HG02759 (cell line): ENCODE measurements at regions not wholly inside any gene's neighbourhood (a gene's known extent, or its start where the extent isn't known, plus 50 kb on each side); places are given as distances from the start of the nearest gene placed in this dataset.

Experiments used
- ATAC-seq: cut with Tn5 transposase; IDR thresholded peaks from one replicate; pipeline ENCODE4 v1.9.1; 2021; ENCODE audit warnings: mild to moderate bottlenecking, moderate library complexity; ENCODE audit not compliant: unreplicated experiment

DNA sequence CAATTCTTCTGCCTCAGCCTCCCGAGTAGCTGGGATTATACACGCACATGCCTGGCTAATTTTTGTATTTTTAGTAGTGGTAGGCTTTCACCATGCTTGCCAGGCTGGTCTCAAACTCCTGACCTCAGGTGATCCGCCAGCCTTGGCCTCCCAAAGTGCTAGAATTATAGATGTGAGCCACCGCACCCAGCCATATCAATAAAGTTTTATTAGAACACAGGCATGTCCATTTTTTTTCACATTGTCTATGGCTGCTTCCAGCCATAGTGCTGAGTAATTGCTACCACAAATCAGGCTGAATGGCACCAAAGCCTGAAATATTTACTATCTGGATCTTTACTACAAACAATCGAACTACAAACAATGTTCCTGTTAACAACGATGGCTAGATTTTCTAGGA lies 114.4 kb upstream of the IRX6 start:
- ATAC-seq, result no peak

DNA sequence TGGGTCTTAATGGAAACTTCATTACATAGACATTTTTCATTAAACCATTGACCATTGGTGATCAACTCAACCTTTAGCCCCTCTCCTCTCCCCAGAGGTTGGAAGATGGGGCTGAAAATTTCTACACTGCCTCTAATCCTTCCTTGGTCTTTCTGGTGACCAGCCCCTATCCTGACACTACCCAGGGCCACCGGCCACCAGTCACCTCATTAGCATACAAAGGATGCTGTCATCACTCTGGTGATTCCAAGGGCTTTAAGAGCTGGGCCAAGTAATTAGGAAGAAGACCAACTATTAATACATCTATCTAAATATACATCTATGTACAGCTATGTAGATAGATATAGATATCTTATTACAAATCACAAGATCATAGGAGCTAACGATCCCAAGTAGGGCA lies 111.2 kb upstream of the IRX6 start:
- ATAC-seq, result no peak

DNA sequence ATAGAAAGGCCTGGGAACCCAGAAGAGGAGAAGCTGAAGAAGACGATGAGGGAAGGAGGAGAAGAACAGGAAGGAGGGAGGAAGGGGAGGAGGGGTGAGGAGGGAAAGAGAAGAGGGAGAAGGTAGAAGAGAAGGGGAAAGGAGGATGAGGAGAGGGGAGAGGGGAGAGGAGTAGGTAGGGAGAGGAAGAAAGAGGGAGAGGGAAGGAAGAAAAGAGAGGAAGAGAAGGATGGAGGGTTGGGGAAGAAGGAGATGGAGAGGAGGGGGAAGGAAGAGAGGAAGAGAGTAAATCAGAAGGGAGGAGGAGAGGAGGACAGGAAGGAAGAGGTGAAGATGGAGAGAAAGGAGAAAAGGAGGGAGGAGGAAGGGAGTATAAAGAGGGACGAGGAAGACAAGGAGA lies 109.6 kb upstream of the IRX6 start:
- no peak for ATAC-seq

DNA sequence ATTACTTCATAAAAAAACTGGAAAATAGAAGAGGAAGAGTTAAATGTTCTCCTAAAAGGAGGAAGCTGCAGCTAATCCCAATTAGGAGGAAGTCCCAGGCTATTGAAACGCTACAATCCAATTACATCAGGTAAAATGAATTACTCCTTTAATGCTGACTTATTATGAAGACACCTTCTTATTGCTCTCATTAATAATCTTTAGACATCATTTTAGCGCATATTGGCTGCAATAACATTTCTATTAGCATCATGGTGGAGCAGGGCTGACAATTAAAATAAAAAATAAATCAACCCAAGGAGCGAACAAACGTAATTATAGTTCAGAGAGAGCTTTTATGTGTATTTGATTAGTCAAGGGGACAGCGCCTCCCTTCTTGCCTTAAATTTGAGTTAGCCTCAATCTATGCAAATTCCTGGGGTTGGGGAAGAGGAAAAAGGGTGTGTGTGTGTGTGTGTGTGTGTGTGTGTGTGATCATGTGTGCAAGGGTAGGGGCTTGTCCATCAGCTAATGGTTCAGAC lies 109.0 kb upstream of the IRX6 start:
- ATAC-seq, result no peak

DNA sequence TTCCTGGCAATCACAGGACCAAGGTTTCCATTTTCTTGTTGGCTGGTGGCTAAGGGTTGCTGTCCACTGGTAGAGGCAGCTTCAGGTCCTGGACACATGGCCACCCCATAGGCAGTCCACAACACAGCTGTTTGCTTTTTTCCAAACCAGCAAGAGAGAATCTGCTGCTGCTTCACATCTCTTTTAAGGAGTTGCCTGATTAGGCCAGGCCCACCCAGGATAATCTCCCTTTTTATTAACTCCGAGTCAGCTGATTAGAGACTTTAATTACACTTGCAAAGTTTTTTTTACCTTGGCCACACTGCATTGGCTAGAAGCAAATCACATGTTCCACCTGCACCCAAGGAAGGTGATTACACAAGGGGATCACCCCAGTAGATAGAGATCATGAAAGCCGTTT lies 106.6 kb upstream of the IRX6 start:
- ATAC-seq, result no peak

DNA sequence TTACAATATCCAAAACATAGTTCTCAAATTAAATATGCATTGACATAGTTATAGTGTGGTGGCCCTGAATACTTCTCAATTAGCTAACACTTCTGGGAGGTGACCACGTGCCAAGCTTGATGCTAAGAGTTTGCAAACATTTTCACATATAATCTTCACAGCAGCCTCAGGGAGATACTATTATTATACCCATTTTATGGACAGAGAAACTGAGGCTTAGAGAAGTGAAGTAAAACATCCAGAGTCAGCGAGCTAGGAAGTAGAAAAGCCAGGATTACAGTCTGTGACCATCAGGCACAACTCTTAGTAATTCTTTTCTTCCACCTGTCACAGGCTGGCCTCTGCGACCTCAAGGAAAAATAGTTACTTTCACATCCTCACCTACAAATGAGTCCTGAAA lies 102.2 kb upstream of the IRX6 start:
- no peak for ATAC-seq

DNA sequence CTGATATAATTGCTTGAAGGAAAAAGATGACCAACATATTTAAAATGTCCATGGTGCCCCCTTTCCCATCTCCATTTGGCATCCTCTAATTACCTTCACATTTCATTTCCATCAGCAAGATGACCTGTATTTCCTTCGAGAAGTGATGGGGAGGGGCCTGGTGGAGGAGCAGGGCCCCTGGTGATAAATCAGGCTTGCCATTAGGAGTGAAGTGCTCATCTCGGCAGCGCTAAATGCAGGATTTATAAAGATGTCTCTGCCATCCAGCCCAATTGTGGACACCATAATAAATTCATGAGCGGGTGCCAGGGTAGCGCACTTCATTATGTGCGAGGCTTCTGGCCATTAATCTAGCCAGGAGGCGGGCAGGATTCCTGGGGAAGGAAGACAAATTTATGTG lies 101.5 kb upstream of the IRX6 start:
- no peak for ATAC-seq

DNA sequence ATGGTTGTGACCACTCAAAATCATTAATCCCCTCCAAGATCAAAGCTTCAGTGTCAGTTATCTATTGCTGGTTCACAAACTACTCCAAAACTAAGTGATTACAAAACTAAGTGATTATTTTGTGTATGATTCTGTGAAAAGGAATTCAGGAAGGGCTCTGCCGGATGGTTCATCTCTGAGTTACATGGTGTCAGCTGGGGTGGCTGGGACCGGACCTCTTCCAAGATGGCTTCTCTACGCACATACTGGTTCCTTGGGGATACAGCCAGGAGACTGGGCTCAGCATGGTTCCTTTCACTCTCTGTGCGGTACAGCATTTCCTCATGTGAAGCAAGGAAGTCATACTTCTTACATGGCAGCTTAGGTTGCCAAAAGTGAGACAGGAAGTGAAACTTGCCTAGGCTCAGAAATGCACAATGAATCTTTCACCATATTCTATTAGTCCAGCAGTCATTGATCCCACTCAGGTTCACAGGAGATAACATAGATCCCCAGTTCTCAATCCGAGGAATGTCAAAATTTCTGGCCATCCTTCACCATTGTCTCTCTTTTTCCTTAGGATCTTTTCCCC lies 97.9 kb upstream of the IRX6 start:
- peak; percentile 49 for ATAC-seq

DNA sequence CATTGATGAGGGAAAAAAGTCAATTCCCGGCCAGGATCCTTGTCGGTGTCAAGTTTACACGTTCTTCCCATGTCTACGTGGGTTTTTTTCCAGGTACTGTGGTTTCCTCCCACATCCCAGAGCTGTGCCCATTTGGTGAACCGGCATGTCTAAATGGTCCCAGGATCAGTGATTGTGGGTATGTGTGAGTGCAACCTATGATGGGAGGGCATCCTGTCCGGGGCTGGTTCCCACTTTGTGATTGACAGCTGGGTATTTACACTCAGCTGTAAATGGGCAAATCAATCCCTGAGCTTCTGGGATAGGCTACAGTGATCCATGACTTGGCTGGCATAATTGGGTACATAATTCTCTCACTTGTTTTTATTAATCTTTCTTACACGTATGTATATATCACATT lies 91.2 kb upstream of the IRX6 start:
- no peak for ATAC-seq

DNA sequence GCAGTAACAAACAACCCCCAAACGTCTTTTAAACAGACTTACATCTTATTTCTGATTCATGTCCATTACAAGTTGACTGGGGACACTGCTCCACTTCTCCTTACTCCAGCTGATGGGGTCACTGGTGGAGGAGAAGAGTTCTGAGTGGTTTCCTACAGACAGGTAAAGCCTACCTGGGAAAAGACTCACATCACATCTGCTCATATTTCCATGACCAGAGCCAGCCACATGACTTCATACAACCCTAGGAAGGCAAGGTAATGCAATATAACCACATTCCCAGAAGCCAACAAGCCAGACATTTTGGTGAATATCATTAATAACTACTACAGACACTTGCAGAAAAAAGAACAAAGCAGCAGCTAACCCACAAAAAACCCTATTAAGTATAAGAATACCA lies 90.5 kb upstream of the IRX6 start:
- ATAC-seq, result no peak

DNA sequence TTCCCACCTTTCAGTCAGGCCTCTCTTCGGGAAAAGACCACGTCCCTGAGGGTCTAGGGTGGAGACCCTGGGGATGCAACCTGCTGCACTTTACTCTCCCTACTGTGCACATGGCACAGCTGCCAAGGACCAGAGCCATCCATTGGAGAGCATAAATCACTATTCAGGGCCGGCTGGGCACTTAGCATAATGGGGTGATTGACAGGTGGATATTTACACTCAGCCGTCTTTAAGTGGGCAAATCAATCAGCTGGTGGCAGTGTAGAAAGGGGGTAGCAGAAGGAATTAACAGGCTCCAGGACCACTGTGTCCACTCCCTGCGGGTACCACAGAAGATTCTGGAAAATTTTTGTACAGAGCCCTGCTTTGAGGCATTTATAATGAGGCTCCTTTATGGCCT lies 87.3 kb upstream of the IRX6 start:
- no peak for ATAC-seq

DNA sequence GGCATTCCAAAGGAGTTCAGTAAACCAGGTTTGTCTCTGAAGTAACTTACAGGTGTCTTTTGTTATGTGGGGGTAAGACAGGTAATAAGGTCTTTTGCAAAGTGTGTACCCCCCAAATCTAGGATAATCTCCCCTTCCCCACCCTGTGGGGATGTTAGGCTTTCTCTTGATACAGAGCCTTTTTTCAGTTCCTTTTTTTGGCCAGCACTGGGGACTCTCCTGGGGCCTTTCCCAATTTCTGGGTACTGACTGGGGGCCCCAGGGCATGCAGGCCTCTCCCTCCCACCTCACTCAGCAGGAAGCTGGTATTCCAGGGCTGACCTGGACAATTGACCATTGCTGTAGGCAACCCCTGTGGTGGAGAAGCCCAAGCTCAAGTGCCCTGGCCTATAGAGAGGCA lies 84.3 kb upstream of the IRX6 start:
- no peak for ATAC-seq

DNA sequence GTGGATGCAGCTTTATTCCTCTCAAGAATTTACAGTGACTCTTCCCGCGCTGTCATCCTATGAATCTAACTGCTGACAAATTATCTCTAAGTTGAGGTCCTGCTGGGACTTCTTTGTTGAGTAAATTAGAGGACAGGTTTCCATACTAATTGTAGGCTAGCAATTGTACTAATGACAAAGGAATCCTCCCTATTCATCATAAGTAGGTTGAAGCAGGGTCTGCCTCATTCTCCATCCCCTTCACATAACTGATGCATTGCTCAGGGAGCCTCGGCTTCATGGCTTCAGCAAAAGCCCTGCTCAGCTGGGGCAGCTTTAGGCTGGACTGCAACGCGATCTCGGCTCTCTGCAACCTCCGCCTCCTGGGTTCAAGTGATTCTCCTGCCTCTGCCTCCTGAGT lies 83.1 kb upstream of the IRX6 start:
- ATAC-seq, result no peak

DNA sequence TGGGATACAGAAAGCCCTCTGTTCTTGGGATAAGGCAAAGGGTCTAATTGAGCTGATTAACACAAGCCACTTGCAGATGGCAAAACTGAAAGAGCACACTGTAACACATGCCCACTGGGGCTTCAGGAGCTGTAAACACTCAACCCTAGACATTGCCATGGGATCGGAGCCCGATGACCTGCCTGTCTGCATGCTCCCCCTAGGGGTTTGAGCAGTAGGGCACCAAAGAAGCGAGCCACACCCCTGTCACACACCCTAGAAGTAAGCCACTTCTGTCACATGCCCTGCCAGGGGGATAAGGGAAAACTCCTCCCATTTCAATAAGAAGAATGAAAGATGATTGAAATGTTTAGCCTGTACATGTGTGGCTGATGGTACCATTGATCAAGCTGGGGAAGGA lies 81.3 kb upstream of the IRX6 start:
- ATAC-seq, result no peak

DNA sequence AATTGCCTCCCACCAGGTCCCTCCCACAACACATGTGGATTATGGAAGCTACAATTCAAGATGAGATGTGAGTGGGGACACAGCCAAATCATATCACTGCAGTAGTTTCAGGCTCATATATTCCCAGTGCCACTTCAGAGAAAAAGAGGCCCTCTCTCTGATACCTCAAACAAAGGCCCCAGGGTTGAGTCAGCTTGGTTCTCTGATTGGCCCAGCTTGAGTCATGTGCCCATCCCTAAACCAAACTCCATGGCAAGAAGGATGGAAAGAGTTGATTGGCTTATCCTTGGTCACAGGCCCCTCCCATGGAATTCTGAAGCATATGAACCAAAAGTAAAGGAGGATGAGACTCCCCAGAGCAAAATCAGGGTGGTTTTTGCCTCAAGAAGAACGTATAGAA lies 75.9 kb upstream of the IRX6 start:
- no peak for ATAC-seq

DNA sequence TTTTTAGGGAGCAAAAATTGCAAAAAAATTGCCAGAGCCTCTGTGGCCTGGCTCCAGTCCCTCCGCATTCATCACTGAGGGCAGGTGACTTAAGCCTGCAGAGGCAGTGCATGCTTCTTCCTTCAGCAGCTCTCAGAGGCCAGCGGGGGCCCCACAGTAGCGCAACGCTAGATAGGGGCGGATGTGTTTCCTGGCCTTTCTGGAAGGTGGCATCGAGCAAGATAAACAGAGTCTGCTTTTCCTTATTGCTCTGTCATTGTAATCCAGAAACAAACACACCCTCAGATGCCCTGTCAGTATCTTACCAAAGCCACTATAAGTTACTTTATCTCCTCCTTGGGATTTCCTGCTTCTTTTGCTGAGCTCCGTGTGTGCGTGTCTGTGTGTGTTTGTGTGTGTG lies 75.5 kb upstream of the IRX6 start:
- no peak for ATAC-seq

DNA sequence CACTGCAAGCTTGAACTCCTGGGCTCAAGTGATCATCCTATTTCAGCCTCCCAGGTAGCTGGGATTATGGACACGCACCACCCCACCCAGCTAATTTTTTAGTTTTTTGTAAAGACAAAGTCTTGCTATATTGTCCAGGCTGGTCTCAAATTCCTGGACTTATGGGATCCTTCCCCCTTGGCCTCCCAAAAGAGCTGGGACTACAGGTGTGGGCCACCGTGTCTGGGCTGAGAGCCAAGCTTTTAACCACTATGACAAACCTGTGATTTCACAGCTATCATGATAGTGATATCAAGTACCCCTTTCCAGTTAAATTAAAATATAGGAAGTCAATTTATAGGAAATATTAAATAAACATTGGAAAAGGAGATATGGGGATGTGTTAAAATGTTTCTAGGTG lies 74.6 kb upstream of the IRX6 start:
- ATAC-seq, result no peak

DNA sequence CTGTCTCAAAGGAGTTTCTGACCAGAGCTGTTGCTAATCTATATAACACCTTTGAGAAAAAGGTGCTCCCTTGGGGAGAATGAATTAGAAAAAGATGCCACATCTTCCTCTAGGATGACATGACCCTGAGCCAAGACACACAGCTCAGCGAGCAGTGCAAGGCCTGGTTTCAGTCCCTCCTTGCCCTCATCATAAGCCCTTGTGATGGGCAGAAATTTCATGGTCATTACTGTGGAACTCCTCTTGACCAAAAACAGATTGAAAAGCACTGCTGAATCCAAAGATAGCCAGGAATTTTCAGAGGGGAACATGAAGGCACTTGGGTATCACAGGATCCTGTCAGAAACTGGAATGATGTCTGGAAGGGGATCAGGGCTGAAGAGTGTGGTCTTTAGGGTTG lies 74.1 kb upstream of the IRX6 start:
- ATAC-seq, result no peak

DNA sequence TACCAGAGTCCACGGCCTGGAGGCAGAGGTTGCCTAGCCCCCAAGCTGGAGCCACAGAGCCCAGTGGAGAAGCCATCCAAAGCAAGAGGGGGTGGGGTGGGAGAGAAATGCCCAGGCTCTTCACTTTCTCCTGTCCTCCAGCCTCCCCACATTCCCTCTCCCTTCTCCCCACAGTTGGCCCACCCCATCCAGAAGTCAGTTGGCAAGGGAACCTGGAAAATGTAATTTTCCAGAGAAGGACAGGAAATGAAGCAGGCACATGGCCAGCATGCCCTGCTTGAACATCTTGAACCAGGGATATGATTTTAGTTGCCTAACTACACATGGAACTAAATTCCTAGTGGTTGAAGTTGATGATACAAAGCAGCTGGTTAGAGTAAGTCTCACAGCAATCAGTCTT lies 73.3 kb upstream of the IRX6 start:
- ATAC-seq, result no peak

DNA sequence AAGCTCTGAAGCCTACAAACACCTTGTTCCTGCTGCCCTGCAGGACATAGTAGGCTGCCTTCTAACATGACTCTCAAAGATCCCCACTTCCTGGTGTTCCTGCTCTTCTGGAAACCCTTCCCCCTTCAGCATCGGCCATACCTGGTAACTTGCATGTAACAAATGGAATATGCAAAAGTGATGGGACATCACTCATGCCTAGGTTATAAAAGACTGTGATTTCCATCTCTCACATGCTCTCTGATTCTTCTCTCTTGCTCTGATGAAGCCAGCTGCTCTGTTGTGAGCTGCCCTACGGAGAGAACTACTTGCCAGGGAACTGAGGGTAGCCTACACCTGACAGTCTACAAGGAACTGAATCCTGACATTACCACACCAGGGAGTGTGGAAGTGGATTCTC lies 72.9 kb upstream of the IRX6 start:
- ATAC-seq, result no peak

DNA sequence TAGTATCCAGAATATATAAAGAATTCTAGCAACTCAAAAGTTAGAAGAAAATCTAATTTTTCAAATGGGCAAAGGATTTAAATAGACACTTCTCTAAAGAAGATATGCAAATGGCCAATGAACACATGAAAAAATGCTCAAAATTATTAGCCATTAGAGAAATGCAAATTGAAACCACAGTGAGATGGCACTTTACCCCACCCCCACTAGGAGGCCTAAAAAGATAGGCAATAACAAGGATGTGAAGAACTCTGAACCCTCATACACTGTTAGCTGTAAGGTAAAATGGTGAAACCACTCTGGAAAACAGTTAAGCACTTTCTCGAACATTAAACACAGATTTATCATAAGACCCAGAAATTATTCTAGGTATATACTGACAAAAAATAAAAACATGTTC lies 71.4 kb upstream of the IRX6 start:
- ATAC-seq, result no peak

DNA sequence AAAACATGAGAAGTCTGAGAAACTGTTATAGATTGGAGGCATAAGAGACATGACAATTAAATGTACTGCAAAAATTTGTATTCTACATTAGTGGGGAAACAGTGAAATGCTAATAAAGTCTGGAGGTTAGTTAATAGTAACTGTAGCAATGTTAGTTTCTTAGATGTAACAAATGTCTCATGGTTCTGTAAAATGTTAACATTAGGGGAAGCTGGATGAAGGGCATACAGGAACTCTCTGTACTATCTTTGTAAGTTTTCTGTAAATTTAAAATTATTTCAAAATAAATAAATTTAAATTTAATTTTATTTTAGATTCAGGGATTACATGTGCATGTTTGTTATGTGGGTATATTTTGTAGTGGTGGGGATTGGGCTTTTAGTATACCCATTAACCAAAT lies 70.0 kb upstream of the IRX6 start:
- ATAC-seq, result no peak

DNA sequence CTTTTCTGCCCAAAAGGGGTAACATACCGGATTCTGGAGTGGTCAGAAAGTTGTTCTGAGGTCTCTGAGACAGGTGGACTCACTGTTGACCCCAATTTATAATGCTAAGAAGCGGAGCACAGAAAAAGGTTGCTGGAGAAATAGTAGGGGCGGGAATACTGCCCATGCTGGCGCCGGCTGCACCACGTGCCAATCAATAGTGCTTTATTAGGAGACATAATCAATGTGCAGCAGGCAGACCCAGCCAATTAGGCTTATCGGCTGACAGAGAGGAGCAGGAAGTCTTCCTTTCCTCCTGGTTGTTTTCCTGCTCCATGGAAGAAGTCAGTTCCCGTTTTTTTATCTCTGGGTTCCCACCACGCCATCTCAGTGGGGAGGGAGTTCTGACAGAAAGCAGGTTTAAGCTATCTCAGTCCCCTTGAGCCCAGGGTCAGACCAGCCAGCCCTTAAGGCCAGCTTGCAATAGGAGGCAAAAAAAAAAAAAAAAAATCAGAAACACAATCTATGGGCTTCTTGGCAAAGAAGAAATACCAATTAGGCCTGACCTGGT lies 68.2 kb upstream of the IRX6 start:
- no peak for ATAC-seq
